Colonic mucosa (tissue), 4 donors: ENCODE measurements at regions not wholly inside any gene's neighbourhood (a gene's known extent, or its start where the extent isn't known, plus 50 kb on each side); places are given as distances from the start of the nearest gene placed in this dataset.

ENCODE experiments used
- DNase-seq: peaks from one replicate; pipeline ENCODE4 v3.0.0-alpha.2; 2020
- H3K27ac ChIP-seq: fragments of 200-600 bp; one replicate; pipeline ENCODE4 v1.8.0; 2021
- H3K27me3 ChIP-seq: fragments of 200-600 bp; one replicate; pipeline ENCODE4 v1.8.0; 2021
- H3K36me3 ChIP-seq: fragments of 200-600 bp; one replicate; pipeline ENCODE4 v1.8.0; 2021
- H3K4me1 ChIP-seq: fragments of 200-600 bp; one replicate; pipeline ENCODE4 v1.8.0; 2021; ENCODE audit warnings: mild to moderate bottlenecking
- H3K4me3 ChIP-seq: fragments of 200-600 bp; one replicate; pipeline ENCODE4 v1.8.0; 2021
- H3K9ac ChIP-seq, 2 donors: one replicate each; pipeline ENCODE4 v1.7.0; 2013; ENCODE audit warnings: control low read depth in 2 of 2, low read depth in 2 of 2, low read length in 2 of 2
- H3K9me3 ChIP-seq: fragments of 200-600 bp; one replicate; pipeline ENCODE4 v1.8.0; 2021
- CTCF ChIP-seq: fragments of 200-600 bp; IDR thresholded peaks from one replicate; pipeline ENCODE4 v1.8.0; 2022; ENCODE audit warnings: antibody characterized with exemption, mild to moderate bottlenecking
- intact Hi-C: fragments of 100-400 bp; cut with DNase I; formaldehyde crosslinking; loops from one replicate; pipeline ENCODE4 v1.14.1; 2022
- donor health status: healthy.
- donor health status: DM: no; HTN: no; CAD: no.
- donor health status: DM: no; HTN: no; CAD: no.

GRCh38 chr1:5562331-5562730 lies 429.9 kb downstream of the NPHP4 start:
- intact Hi-C loops, result no loop called here
- no peaks in the 10 kb centered on the region for H3K9me3 ChIP-seq
- H3K27ac ChIP-seq, result no peak overlapping the region
- DNase-seq, result no peak
- no peaks in the 10 kb centered on the region for H3K4me1 ChIP-seq
- H3K4me3 ChIP-seq, result no peak overlapping the region
- no peak for TF ChIP-seq CTCF
- no peak overlapping the region for H3K9ac ChIP-seq
- no peaks in the 10 kb centered on the region for H3K36me3 ChIP-seq
- H3K27me3 ChIP-seq, result no peaks in the 10 kb centered on the region

- no peak overlapping the region for H3K9ac ChIP-seq
- no peaks in the 10 kb centered on the region for H3K9me3 ChIP-seq
- H3K4me3 ChIP-seq, result no peak overlapping the region
- no peaks in the 10 kb centered on the region for H3K36me3 ChIP-seq
- no peaks in the 10 kb centered on the region for H3K4me1 ChIP-seq
- DNase-seq, result no peak
- H3K27me3 ChIP-seq, result no peaks in the 10 kb centered on the region
- intact Hi-C loops, result no loop called here
- TF ChIP-seq CTCF, result no peak
- no peak overlapping the region for H3K27ac ChIP-seq
Observed at GRCh38 chr1:5559078-5559477, 433.1 kb downstream of the NPHP4 start.

GRCh38 chr1:5555853-5556252 lies 436.4 kb downstream of the NPHP4 start:
- Histone ChIP-seq H3K36me3 (no peaks in the 10 kb centered on the region), H3K4me3 (no peak overlapping the region), H3K9me3 (no peaks in the 10 kb centered on the region), H3K4me1 (no peaks in the 10 kb centered on the region), H3K27me3 (no peaks in the 10 kb centered on the region), H3K9ac (no peak overlapping the region), H3K27ac (no peak overlapping the region)
- intact Hi-C loops, result no loop called here
- DNase-seq, result no peak
- no peak for TF ChIP-seq CTCF

- Histone ChIP-seq H3K36me3 (no peaks in the 10 kb centered on the region), H3K9me3 (no peaks in the 10 kb centered on the region), H3K4me3 (no peak overlapping the region), H3K9ac (no peak overlapping the region), H3K27ac (no peak overlapping the region), H3K27me3 (no peaks in the 10 kb centered on the region), H3K4me1 (no peaks in the 10 kb centered on the region)
- intact Hi-C loops, result no loop called here
- DNase-seq, result no peak
- no peak for TF ChIP-seq CTCF
Observed at GRCh38 chr1:5554784-5555183, 437.4 kb downstream of the NPHP4 start.

GRCh38 chr1:5554111-5554510 lies 438.1 kb downstream of the NPHP4 start:
- intact Hi-C loops, result no loop called here
- Histone ChIP-seq H3K27me3 (no peaks in the 10 kb centered on the region), H3K4me1 (no peaks in the 10 kb centered on the region), H3K4me3 (no peak overlapping the region), H3K9ac (no peak overlapping the region), H3K9me3 (no peaks in the 10 kb centered on the region), H3K27ac (no peak overlapping the region), H3K36me3 (no peaks in the 10 kb centered on the region)
- no peak for TF ChIP-seq CTCF
- no peak for DNase-seq
